Stomach (tissue), 8 donors: ENCODE measurements at regions not wholly inside any gene's neighbourhood (a gene's known extent, or its start where the extent isn't known, plus 50 kb on each side); places are given as distances from the start of the nearest gene placed in this dataset.

ENCODE experiments used
- DNase-seq, 2 donors: peaks; one replicate each; pipeline versions ENCODE4 v3.0.0 to v3.0.0-alpha.2; 2013 to 2019
- H3K27ac ChIP-seq, 5 donors: fragments of 200-600 bp in 4 of 5; sonication (generic) in 4 of 5; one replicate each; pipeline ENCODE4 v1.5.1; 2013 to 2019; ENCODE audit warnings: mild to moderate bottlenecking in 1 of 5, moderate library complexity in 1 of 5
- H3K27me3 ChIP-seq, 3 donors: fragments of 200-600 bp; sonication (generic); one replicate each; pipeline ENCODE4 v1.5.1; 2017 to 2019; ENCODE audit warnings: mixed run types in 1 of 3
- H3K36me3 ChIP-seq, 4 donors: fragments of 200-600 bp; sonication (generic); 1 replicate in 3 of 4; 2 replicates in 1 of 4; pipeline ENCODE4 v1.5.1; 2016 to 2019
- H3K4me1 ChIP-seq, 4 donors: fragments of 200-600 bp; sonication (generic); one replicate each; pipeline ENCODE4 v1.5.1; 2016 to 2019
- H3K4me3 ChIP-seq, 4 donors: fragments of 200-600 bp; sonication (generic) in 3 of 4; one replicate each; pipeline ENCODE4 v1.5.1; 2016 to 2019; ENCODE audit warnings: mild to moderate bottlenecking in 1 of 4
- H3K9me3 ChIP-seq, 4 donors: fragments of 200-600 bp; sonication (generic); one replicate each; pipeline ENCODE4 v1.5.1; 2016 to 2019
- EP300 ChIP-seq: sonication (generic); formaldehyde crosslinking; IDR thresholded peaks from one replicate; pipeline ENCODE4 v1.6.1; 2017; ENCODE audit warnings: antibody characterized with exemption
- POLR2A ChIP-seq, 4 donors: fragments of 450-650 bp; IDR thresholded peaks; one replicate each; pipeline ENCODE4 v1.6.1; 2016; ENCODE audit warnings: antibody characterized with exemption in 4 of 4, control low read depth in 2 of 4, mild to moderate bottlenecking in 1 of 4, moderate library complexity in 1 of 4
- POLR2AphosphoS5 ChIP-seq, 3 donors: sonication (generic); formaldehyde crosslinking; IDR thresholded peaks; one replicate each; pipeline ENCODE4 v1.6.1; 2016; ENCODE audit warnings: antibody characterized with exemption in 3 of 3
- WGBS, 5 donors: extraction: QIAGEN DNeasy Blood & Tissue Kit in 3 of 5; methylation state at CpG; one replicate each; pipeline versions ENCODE4 v1.1.5 to v1.1.7; 2013 to 2018; 5-methylcytosine and 5-hydroxymethylcytosine counted together
- intact Hi-C: fragments of 100-400 bp; cut with DNase I; formaldehyde crosslinking; loops from one replicate; pipeline ENCODE4 v1.15.1; 2023; ENCODE audit warnings: low total_unique reads
- TF ChIP-seq, protein P1 (sequence below), 7 experiments: fragments of 450-650 bp in 4 of 7; fragments of 200-600 bp in 3 of 7; sonication (generic) in 3 of 7; IDR thresholded peaks; one replicate each; pipeline ENCODE4 v1.5.1; 2016 to 2019; ENCODE audit warnings: antibody characterized with exemption in 7 of 7, control low read depth in 2 of 7, mild to moderate bottlenecking in 1 of 7
- donor health status: healthy with polysubstance abuse.
- donor health status: Bipolar disorder and iron deficiency.
- donor health status: healthy.

DNA sequence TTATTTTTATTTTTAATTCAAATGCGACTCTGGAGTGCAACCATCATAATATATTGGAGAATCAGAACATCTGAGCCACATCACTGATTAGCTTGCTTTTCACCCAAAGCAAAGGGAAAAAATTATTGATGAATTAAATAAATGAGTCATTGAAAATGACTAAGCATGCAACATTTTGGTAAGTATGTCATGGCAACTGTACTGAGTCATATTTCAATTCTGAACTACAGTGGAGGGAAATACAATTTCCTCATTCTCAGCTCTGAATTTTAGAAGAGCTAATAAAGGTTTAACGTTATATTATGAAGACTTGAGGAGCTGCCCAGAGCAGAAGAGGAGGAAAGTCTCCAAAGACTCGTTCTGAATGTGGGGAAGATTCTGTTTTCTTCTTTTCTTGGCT, 89.6 kb upstream of the CCDC68 start:
- Histone ChIP-seq H3K36me3 (no peaks in the 10 kb centered on the region), H3K4me1 (no peaks in the 10 kb centered on the region), H3K27me3 (no peaks in the 10 kb centered on the region), H3K9me3 (no peaks in the 10 kb centered on the region), H3K27ac (no peak overlapping the region), H3K4me3 (no peak overlapping the region)
- intact Hi-C loops: no loop called here
- DNase-seq: no peak
- TF ChIP-seq POLR2AphosphoS5 (IDR thresholded peaks at IDR 0.05) (no peak), POLR2A (IDR thresholded peaks at IDR 0.05) (no peak), EP300 (no peak)
- TF ChIP-seq, protein P1, sequence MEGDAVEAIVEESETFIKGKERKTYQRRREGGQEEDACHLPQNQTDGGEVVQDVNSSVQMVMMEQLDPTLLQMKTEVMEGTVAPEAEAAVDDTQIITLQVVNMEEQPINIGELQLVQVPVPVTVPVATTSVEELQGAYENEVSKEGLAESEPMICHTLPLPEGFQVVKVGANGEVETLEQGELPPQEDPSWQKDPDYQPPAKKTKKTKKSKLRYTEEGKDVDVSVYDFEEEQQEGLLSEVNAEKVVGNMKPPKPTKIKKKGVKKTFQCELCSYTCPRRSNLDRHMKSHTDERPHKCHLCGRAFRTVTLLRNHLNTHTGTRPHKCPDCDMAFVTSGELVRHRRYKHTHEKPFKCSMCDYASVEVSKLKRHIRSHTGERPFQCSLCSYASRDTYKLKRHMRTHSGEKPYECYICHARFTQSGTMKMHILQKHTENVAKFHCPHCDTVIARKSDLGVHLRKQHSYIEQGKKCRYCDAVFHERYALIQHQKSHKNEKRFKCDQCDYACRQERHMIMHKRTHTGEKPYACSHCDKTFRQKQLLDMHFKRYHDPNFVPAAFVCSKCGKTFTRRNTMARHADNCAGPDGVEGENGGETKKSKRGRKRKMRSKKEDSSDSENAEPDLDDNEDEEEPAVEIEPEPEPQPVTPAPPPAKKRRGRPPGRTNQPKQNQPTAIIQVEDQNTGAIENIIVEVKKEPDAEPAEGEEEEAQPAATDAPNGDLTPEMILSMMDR (IDR thresholded peaks at IDR 0.05): no peak
- WGBS, 5 donors: 66 to 80% (median 78%) methylated on average over 3 of the region's 3 CpGs

DNA sequence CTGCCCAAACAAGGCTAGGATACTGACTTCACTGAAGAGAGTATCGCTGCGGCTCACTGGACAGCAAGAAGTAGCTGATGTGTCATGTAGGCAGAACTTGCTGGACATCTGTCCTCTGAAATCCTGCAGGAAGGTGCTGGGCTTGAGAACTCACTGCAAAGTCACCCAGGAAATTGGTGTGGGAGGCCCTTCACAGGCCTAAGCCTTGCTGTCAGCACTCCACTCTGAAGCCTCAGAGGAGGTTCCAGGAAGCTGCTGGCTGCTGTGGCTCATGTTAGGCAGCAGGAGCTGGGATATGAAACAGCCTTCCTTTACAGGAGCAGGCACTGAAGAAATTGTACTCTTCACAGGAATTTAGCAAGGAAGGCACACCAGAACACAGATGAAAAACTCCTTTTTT, 88.3 kb upstream of the CCDC68 start:
- Histone ChIP-seq H3K36me3 (no peaks in the 10 kb centered on the region), H3K4me3 (no peak overlapping the region), H3K4me1 (no peaks in the 10 kb centered on the region), H3K9me3 (no peaks in the 10 kb centered on the region), H3K27ac (no peak overlapping the region), H3K27me3 (no peaks in the 10 kb centered on the region)
- no peak for DNase-seq
- WGBS, 5 donors: 87 to 98% (median 91%) methylated on average over 2 of the region's 2 CpGs
- intact Hi-C loops: no loop called here
- TF ChIP-seq, protein P1 (IDR thresholded peaks at IDR 0.05): no peak
- TF ChIP-seq POLR2A (IDR thresholded peaks at IDR 0.05) (no peak), EP300 (no peak)

DNA sequence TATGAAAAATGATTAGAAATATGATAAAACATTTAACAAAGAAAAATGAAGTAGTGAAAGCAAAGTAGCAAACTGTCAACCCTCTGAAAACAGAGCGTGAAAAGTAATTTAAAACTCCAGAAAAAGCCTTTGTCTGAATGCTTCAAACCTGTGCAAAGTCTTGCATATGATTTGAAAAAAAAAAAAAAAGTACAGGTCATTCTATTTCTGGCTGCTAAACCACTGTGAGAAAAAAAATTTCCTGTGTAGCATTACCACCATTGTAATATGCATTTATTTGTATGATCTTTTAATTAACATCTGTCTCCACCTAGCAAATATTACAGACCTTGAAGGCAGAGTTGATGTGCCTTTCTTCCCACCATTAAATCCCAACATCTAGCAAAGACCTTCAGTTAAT, 82.1 kb upstream of the CCDC68 start:
- H3K4me3 ChIP-seq: no peak overlapping the region
- peaks cover 0 to 3% (median 0%) of the 10 kb centered on the region in 3 donors for H3K27me3 ChIP-seq
- intact Hi-C loops: no loop called here
- DNase-seq: no peak
- H3K36me3 ChIP-seq: no peaks in the 10 kb centered on the region
- 57 to 89% (median 77%) methylated on average over 1 of the region's 1 CpG for WGBS, 5 donors
- no peak for TF ChIP-seq POLR2AphosphoS5 (IDR thresholded peaks at IDR 0.05)
- TF ChIP-seq, protein P1 (IDR thresholded peaks at IDR 0.05): no peak
- TF ChIP-seq EP300: no peak
- no peak for TF ChIP-seq POLR2A (IDR thresholded peaks at IDR 0.05)
- no peak overlapping the region for H3K27ac ChIP-seq
- H3K4me1 ChIP-seq: no peaks in the 10 kb centered on the region
- no peaks in the 10 kb centered on the region for H3K9me3 ChIP-seq

DNA sequence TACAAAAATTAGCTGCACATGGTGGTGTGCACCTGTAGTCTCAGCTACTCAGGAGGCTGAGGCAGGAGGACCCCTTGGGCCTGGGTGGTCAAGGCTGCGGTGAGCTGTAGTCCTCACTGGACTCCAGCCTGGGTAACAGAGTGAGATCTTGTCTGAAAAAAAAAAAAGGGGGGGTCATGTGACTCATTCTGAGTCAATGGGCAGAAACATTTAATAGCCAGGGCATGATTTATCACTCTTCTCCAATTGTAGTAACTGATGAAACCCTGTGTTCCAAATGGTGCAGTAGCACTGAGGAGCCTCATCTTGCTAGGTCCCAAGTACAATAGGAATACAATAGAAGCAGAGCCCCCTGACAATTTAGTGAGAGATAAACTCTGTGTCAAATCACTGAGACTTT, 78.9 kb upstream of the CCDC68 start:
- no peak for DNase-seq
- H3K9me3 ChIP-seq: no peaks in the 10 kb centered on the region
- H3K27me3 ChIP-seq: peaks cover 0 to 3% (median 0%) of the 10 kb centered on the region in 3 donors
- H3K27ac ChIP-seq: no peak overlapping the region
- no peak overlapping the region for H3K4me3 ChIP-seq
- no peaks in the 10 kb centered on the region for H3K4me1 ChIP-seq
- 88 to 100% (median 93%) methylated on average over 1 of the region's 1 CpG for WGBS, 5 donors
- no peaks in the 10 kb centered on the region for H3K36me3 ChIP-seq
- intact Hi-C loops: no loop called here
- TF ChIP-seq POLR2AphosphoS5 (IDR thresholded peaks at IDR 0.05): no peak
- TF ChIP-seq, protein P1 (IDR thresholded peaks at IDR 0.05): no peak

DNA sequence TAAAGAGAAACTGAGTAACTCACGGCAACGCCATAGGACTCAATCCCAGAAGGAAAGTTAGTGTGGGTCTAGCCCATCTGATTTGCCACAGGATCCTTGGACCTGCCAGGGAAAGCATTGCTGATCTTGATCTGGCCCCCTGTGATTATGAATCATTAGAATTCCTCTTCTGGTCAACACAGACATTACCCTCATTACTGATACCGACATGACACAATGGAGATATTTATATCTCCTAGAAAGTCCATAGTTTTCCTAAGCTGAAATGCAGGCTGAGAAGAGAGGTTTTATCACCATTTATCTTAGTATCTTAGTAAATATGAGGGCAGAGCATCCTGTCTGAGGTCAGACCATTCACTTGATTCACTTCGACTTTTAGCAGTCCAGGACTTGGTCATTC, 75.5 kb upstream of the CCDC68 start:
- H3K4me3 ChIP-seq: no peak overlapping the region
- no peaks in the 10 kb centered on the region for H3K36me3 ChIP-seq
- DNase-seq: no peak
- no peaks in the 10 kb centered on the region for H3K9me3 ChIP-seq
- 80 to 85% (median 80%) methylated on average over 4 of the region's 4 CpGs for WGBS, 5 donors
- H3K27ac ChIP-seq: no peak overlapping the region
- intact Hi-C loops: no loop called here
- no peaks in the 10 kb centered on the region for H3K27me3 ChIP-seq
- TF ChIP-seq, protein P1 (IDR thresholded peaks at IDR 0.05): no peak
- TF ChIP-seq POLR2AphosphoS5 (IDR thresholded peaks at IDR 0.05): no peak
- TF ChIP-seq EP300: no peak
- no peak for TF ChIP-seq POLR2A (IDR thresholded peaks at IDR 0.05)
- no peaks in the 10 kb centered on the region for H3K4me1 ChIP-seq
